ENCODE measurements at regions not wholly inside any gene's neighbourhood (a gene's known extent, or its start where the extent isn't known, plus 50 kb on each side); places are given as distances from the start of the nearest gene placed in this dataset.

- no peaks in the 10 kb centered on the region for H3K27me3 ChIP-seq (replicated peaks)
- TF ChIP-seq CTCF (IDR thresholded peaks at IDR 0.05; ENCODE audit: low read depth, low read length, missing control alignments): no peak
- no peak overlapping the region for H3K4me3 ChIP-seq (ENCODE audit: low read depth, low read length)
- DNase-seq: no peak
- no peak overlapping the region for H3K27ac ChIP-seq
- no peaks in the 10 kb centered on the region for H3K36me3 ChIP-seq (replicated peaks)
- in situ Hi-C loops (cut with HindIII; ENCODE audit: low pct_ligation_motif_present, low sequenced_read_pairs): no loop called here
Measured at GRCh38 chr10:120689777-120690529, 161.2 kb upstream of the WDR11 start.

- H3K36me3 ChIP-seq (replicated peaks): no peaks in the 10 kb centered on the region
- H3K27ac ChIP-seq: no peak overlapping the region
- no peak for DNase-seq
- in situ Hi-C loops (cut with HindIII; ENCODE audit: low pct_ligation_motif_present, low sequenced_read_pairs): no loop called here
- H3K27me3 ChIP-seq (replicated peaks): no peaks in the 10 kb centered on the region
- no peak for TF ChIP-seq CTCF (IDR thresholded peaks at IDR 0.05; ENCODE audit: low read depth, low read length, missing control alignments)
- H3K4me3 ChIP-seq (ENCODE audit: low read depth, low read length): no peak overlapping the region
Measured at GRCh38 chr10:120691625-120692024, 159.5 kb upstream of the WDR11 start.

- Histone ChIP-seq H3K27me3 (replicated peaks) (no peaks in the 10 kb centered on the region), H3K4me3 (ENCODE audit: low read depth, low read length) (no peak overlapping the region), H3K27ac (no peak overlapping the region), H3K36me3 (replicated peaks) (no peaks in the 10 kb centered on the region)
- no peak for TF ChIP-seq CTCF (IDR thresholded peaks at IDR 0.05; ENCODE audit: low read depth, low read length, missing control alignments)
- in situ Hi-C loops (cut with HindIII; ENCODE audit: low pct_ligation_motif_present, low sequenced_read_pairs): no loop called here
- no peak for DNase-seq
Measured at GRCh38 chr10:120700426-120700825, 150.7 kb upstream of the WDR11 start.

GRCh38 chr10:120701381-120701780 lies 149.8 kb upstream of the WDR11 start:
- no peaks in the 10 kb centered on the region for H3K36me3 ChIP-seq (replicated peaks)
- TF ChIP-seq CTCF (IDR thresholded peaks at IDR 0.05; ENCODE audit: low read depth, low read length, missing control alignments): no peak
- no peak overlapping the region for H3K27ac ChIP-seq
- H3K27me3 ChIP-seq (replicated peaks): no peaks in the 10 kb centered on the region
- in situ Hi-C loops (cut with HindIII; ENCODE audit: low pct_ligation_motif_present, low sequenced_read_pairs): no loop called here
- DNase-seq: no peak
- H3K4me3 ChIP-seq (ENCODE audit: low read depth, low read length): no peak overlapping the region

- no peaks in the 10 kb centered on the region for H3K36me3 ChIP-seq (replicated peaks)
- no peak for DNase-seq
- H3K4me3 ChIP-seq (ENCODE audit: low read depth, low read length): no peak overlapping the region
- no peak for TF ChIP-seq CTCF (IDR thresholded peaks at IDR 0.05; ENCODE audit: low read depth, low read length, missing control alignments)
- H3K27me3 ChIP-seq (replicated peaks): no peaks in the 10 kb centered on the region
- no peak overlapping the region for H3K27ac ChIP-seq
- in situ Hi-C loops (cut with HindIII; ENCODE audit: low pct_ligation_motif_present, low sequenced_read_pairs): no loop called here
Measured at GRCh38 chr10:120702032-120702431, 149.1 kb upstream of the WDR11 start.

GRCh38 chr10:120705309-120705708 lies 145.9 kb upstream of the WDR11 start:
- in situ Hi-C loops (cut with HindIII; ENCODE audit: low pct_ligation_motif_present, low sequenced_read_pairs): no loop called here
- Histone ChIP-seq H3K36me3 (replicated peaks) (no peaks in the 10 kb centered on the region), H3K4me3 (ENCODE audit: low read depth, low read length) (no peak overlapping the region), H3K27me3 (replicated peaks) (no peaks in the 10 kb centered on the region), H3K27ac (no peak overlapping the region)
- TF ChIP-seq CTCF (IDR thresholded peaks at IDR 0.05; ENCODE audit: low read depth, low read length, missing control alignments): no peak
- DNase-seq: no peak

All from brain microvascular endothelial cell (primary cell).